Central memory CD8-positive, alpha-beta T cell (primary cell): ENCODE measurements at regions not wholly inside any gene's neighbourhood (a gene's known extent, or its start where the extent isn't known, plus 50 kb on each side); places are given as distances from the start of the nearest gene placed in this dataset.

ENCODE experiments used
- ATAC-seq: fragments of 150-1000 bp; cut with Tn5 transposase; replicated peaks from 2 replicates; pipeline ENCODE4 v1.10.0; 2022; ENCODE audit warnings: mild to moderate bottlenecking, moderate FRiP score, moderate number of reproducible peaks; ENCODE audit not compliant: poor library complexity, severe bottlenecking; ENCODE audit errors: extremely low read depth
- DNase-seq, 2 donors: peaks; one replicate each; pipeline ENCODE4 v3.0.0; 2021; ENCODE audit warnings: low spot score in 2 of 2
- H3K27ac Mint-ChIP-seq: one replicate; pipeline ENCODE4 v1.8.0; 2022; ENCODE audit warnings: low read depth, mild to moderate bottlenecking, moderate library complexity, mixed read lengths
- H3K27me3 Mint-ChIP-seq: one replicate; pipeline ENCODE4 v1.8.0; 2022; ENCODE audit warnings: mixed read lengths
- H3K36me3 Mint-ChIP-seq: one replicate; pipeline ENCODE4 v1.8.0; 2022; ENCODE audit warnings: mild to moderate bottlenecking, moderate library complexity, mixed read lengths; ENCODE audit not compliant: insufficient read depth
- H3K4me1 Mint-ChIP-seq: one replicate; pipeline ENCODE4 v1.8.0; 2022; ENCODE audit warnings: mixed read lengths
- H3K4me3 Mint-ChIP-seq: one replicate; pipeline ENCODE4 v1.8.0; 2022; ENCODE audit warnings: mild to moderate bottlenecking, moderate library complexity, mixed read lengths
- H3K9me3 Mint-ChIP-seq: one replicate; pipeline ENCODE4 v1.8.0; 2022; ENCODE audit warnings: mixed read lengths

DNA sequence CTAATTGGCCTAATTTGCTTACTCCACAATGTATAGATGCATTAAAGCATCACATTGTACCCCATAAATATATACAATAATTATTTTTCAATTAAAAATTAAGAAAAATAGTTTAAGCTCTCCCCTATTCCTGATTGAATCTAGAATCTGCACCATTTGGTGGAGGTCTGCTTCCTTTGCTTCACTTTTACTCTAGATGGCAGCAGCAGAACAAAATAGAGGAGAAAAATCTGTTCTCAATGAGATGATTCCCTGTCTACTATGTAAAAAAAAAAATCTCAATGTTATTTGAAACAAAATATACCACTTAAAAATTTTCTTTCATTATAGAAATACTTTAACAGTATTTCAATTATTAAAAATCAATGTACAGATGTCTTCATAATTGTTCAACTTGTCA is 109.6 kb upstream of the FXR1 start:
- no peak overlapping the region for H3K27ac Mint-ChIP-seq

DNA sequence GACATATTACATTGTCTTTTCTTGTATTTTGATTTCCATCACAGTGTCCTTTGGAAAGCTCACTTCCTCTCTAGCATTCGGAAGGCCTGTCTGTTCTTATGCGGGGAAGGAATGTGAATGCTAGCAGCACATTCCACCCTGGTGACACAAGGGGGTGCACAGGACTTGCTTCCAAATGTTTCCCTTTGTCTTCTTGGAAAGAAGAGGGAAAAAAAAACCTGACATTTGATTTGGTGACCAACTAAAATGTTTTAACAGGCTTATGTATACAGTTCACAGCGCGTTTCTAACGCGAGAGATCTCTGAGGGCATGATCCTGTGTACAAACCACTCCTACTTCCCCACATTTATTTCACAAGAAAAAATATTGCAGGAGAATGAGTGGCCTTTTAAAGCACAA is 107.6 kb upstream of the FXR1 start:
- Mint-ChIP-seq H3K36me3 (no peaks in the 10 kb centered on the region), H3K4me3 (no peak overlapping the region), H3K9me3 (no peaks in the 10 kb centered on the region), H3K27ac (no peak overlapping the region), H3K27me3 (peaks cover 12% of the 10 kb centered on the region), H3K4me1 (no peaks in the 10 kb centered on the region)
- ATAC-seq = no peak
- DNase-seq = no peak

More for the DNA sequence above, 109.6 kb upstream of the FXR1 start:
- Mint-ChIP-seq H3K9me3 (no peaks in the 10 kb centered on the region), H3K36me3 (no peaks in the 10 kb centered on the region), H3K4me1 (no peaks in the 10 kb centered on the region), H3K27me3 (peaks cover 32% of the 10 kb centered on the region), H3K4me3 (no peak overlapping the region)
- ATAC-seq = no peak
- no peak for DNase-seq

DNA sequence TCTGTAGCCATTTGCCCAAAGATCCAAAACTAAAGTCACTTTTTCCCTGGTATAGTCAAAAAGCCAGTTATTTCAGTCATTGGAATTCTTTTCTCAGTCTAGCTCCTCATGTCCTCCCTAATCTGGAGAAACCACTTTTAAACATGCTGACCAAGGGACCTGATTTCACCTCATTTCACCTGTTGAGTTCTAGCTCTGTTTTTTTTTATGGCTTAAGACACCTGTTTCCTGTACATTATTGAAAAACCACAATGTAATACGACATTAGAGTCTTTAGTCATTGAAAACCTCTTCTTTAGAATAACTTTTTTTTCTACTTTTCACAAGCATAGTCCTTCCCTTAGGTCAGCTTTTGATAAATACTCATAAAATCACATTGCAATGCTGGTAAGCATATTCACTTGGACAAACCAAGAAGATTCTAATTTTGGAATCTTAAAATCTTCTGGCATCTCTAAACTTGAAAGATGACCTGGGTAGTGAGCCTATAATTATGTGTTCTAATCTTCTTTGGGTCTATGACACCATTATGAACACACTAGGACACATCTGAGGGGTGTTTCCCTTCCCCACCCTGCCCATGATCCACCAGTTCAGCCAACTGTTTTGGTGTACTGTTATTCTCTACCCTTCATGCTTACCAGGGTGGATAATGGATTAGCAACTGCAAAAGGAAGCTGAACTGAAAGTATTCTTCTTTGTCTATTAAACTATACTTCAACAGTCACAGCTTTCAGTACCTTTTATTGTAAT is 103.5 kb upstream of the FXR1 start:
- H3K27me3 Mint-ChIP-seq = no peaks in the 10 kb centered on the region
- no peak for ATAC-seq
- no peak for DNase-seq
- no peaks in the 10 kb centered on the region for H3K9me3 Mint-ChIP-seq
- H3K4me3 Mint-ChIP-seq = no peak overlapping the region
- H3K4me1 Mint-ChIP-seq = no peaks in the 10 kb centered on the region
- no peaks in the 10 kb centered on the region for H3K36me3 Mint-ChIP-seq
- H3K27ac Mint-ChIP-seq = no peak overlapping the region

- Mint-ChIP-seq H3K4me1 (no peaks in the 10 kb centered on the region), H3K27me3 (peaks cover 22% of the 10 kb centered on the region), H3K4me3 (no peak overlapping the region), H3K9me3 (no peaks in the 10 kb centered on the region), H3K27ac (no peak overlapping the region), H3K36me3 (no peaks in the 10 kb centered on the region)
- ATAC-seq = no peak
- no peak for DNase-seq
Observed at GRCh38 chr3:180820400-180820799, 92.1 kb upstream of the FXR1 start.

DNA sequence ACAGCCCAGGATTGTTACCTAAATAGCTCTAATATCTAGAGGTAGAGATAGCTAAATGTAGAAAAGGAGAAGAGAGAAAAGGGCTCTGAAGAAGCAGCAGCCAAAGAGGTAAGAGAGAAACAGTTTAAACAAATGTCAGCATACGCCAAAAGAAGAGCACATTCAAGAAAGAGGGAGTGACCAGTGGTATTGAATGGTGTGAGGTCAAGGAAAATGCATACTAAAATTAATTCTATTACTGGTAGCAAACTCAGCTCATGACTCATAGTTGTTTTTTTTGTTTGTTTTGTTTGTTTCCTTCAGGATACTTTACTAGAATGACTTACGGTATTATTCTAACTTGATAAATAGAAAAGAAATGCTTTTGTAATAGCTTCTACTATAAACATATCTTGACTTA is 86.5 kb upstream of the FXR1 start:
- Mint-ChIP-seq H3K4me1 (no peaks in the 10 kb centered on the region), H3K27me3 (peaks cover 5% of the 10 kb centered on the region), H3K4me3 (no peak overlapping the region), H3K9me3 (no peaks in the 10 kb centered on the region), H3K36me3 (no peaks in the 10 kb centered on the region), H3K27ac (no peak overlapping the region)
- ATAC-seq (no peak), DNase-seq (no peak)

GRCh38 chr3:180827171-180827570 is 85.3 kb upstream of the FXR1 start:
- Mint-ChIP-seq H3K36me3 (no peaks in the 10 kb centered on the region), H3K4me1 (no peaks in the 10 kb centered on the region), H3K27ac (no peak overlapping the region), H3K9me3 (no peaks in the 10 kb centered on the region), H3K4me3 (no peak overlapping the region), H3K27me3 (no peaks in the 10 kb centered on the region)
- DNase-seq (no peak), ATAC-seq (no peak)

DNA sequence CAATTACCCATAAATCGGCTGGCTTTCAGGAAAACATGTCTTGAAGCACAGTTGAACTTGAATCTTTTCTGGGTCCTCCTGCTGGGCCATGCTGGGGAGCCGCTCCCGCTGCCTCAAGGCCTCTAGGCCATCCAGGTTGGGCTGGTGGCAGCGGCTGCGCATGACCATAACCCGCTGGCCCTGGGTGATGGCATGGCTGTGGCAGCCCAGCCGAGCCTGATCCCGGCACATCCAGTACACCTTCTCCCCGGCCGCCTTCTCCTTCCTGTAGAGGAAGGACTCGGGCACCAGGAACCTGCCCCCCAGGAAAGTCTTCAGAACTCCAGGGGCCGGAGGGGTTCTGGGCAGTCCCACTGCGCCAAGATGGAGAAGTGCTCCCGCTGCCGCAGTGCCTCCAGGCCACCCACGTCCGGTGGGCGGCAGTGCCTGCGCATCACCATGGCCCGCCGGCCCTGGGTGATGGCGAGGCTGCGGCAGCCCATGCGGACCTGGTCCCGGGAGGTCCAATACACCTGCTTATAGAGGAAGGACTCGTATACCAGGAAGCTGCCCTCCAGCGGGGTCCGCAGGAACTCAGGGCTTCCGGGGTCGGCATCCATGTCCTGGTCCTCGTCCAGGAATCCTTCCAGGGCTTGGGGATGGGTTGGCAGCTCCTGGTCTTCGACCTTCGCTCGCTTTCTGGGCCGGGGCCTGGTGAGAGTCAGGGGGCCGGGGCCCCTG is 84.3 kb upstream of the FXR1 start:
- no peak for ATAC-seq
- Mint-ChIP-seq H3K4me1 (no peaks in the 10 kb centered on the region), H3K27me3 (no peaks in the 10 kb centered on the region), H3K9me3 (no peaks in the 10 kb centered on the region), H3K4me3 (no peak overlapping the region), H3K36me3 (no peaks in the 10 kb centered on the region), H3K27ac (no peak overlapping the region)
- DNase-seq = no peak

DNA sequence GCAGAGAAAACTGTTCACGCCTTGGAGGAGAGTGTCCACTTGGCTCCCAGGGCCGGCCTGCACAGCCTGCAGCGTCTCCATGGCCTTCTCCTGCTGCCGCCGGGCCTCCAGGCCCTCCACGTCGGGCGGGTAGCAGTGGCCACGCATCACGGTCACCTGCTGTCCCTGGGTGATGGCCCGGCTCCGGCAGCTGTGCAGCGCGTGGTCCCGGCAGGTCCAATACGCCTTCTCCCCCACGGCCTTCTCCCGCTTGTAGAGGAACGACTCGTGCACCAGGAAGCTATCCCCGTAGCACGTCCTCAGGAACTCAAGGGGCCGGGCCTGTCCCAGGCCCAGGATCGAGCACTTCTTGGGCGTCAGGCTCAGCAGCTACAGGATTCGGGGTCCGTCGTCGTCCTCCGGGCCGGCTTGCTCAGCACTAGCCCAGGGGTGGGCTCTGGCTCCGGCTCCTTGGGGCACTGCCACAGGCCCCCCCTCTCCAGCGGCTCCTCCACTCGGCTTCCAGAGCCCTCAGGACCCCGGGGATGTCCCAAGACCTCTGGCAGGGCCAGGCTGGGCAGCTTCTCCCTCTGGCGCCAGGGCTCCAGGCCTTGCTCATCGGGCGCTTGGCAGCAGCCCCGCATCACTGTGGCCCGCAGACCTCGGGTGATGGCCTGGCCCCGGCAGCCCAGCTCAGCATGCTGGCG is 83.6 kb upstream of the FXR1 start:
- Mint-ChIP-seq H3K27me3 (no peaks in the 10 kb centered on the region), H3K36me3 (no peaks in the 10 kb centered on the region), H3K4me1 (no peaks in the 10 kb centered on the region), H3K9me3 (no peaks in the 10 kb centered on the region), H3K27ac (no peak overlapping the region), H3K4me3 (no peak overlapping the region)
- no peak for ATAC-seq
- DNase-seq = no peak

GRCh38 chr3:180829409-180830405 is 82.8 kb upstream of the FXR1 start:
- no peaks in the 10 kb centered on the region for H3K9me3 Mint-ChIP-seq
- H3K36me3 Mint-ChIP-seq = no peaks in the 10 kb centered on the region
- no peak for DNase-seq
- no peak overlapping the region for H3K27ac Mint-ChIP-seq
- no peaks in the 10 kb centered on the region for H3K4me1 Mint-ChIP-seq
- no peak for ATAC-seq
- H3K27me3 Mint-ChIP-seq = no peaks in the 10 kb centered on the region
- H3K4me3 Mint-ChIP-seq = no peak overlapping the region

DNA sequence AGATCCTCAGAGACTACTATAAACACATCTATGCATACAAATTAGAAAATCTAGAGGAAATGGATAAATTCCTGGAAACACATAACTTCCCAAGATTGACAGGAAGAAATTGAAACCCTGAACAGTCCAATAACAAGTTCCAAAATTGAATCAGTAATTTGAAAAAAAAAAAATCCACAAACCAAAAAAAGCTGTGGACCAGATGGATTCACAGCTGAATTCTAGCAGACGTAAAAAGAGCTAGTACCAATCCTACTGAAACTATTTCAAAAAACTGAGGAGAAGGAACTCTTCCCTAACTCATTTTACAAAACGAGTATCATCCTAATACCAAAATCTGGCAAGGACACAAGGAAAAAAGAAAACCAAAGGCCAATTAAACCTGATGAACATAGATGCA is 77.0 kb upstream of the FXR1 start:
- Mint-ChIP-seq H3K4me1 (no peaks in the 10 kb centered on the region), H3K9me3 (peaks cover 5% of the 10 kb centered on the region), H3K27ac (no peak overlapping the region), H3K36me3 (peaks cover 2% of the 10 kb centered on the region), H3K27me3 (no peaks in the 10 kb centered on the region), H3K4me3 (no peak overlapping the region)
- no peak for DNase-seq
- ATAC-seq = no peak

GRCh38 chr3:180836766-180837165 is 75.7 kb upstream of the FXR1 start:
- no peak for DNase-seq
- Mint-ChIP-seq H3K27ac (no peak overlapping the region), H3K4me1 (no peaks in the 10 kb centered on the region), H3K27me3 (no peaks in the 10 kb centered on the region), H3K9me3 (peaks cover 5% of the 10 kb centered on the region), H3K4me3 (no peak overlapping the region), H3K36me3 (peaks cover 2% of the 10 kb centered on the region)
- no peak for ATAC-seq

GRCh38 chr3:180854887-180855286 is 57.6 kb upstream of the FXR1 start:
- no peak overlapping the region for H3K27ac Mint-ChIP-seq
- ATAC-seq (no peak), DNase-seq (no peak)
- peaks cover 4% of the 10 kb centered on the region for H3K9me3 Mint-ChIP-seq
- H3K4me3 Mint-ChIP-seq = no peak overlapping the region
- no peaks in the 10 kb centered on the region for H3K36me3 Mint-ChIP-seq
- H3K27me3 Mint-ChIP-seq = peaks cover 32% of the 10 kb centered on the region
- H3K4me1 Mint-ChIP-seq = no peaks in the 10 kb centered on the region
